SKM-1 (cell line): ENCODE measurements at regions not wholly inside any gene's neighbourhood (a gene's known extent, or its start where the extent isn't known, plus 50 kb on each side); places are given as distances from the start of the nearest gene placed in this dataset.

Experiments used
- DNase-seq: peaks from one replicate; lab custom pipeline; 2025; ENCODE audit not compliant: unreplicated experiment; lab: John Stamatoyannopoulos, UW

DNA sequence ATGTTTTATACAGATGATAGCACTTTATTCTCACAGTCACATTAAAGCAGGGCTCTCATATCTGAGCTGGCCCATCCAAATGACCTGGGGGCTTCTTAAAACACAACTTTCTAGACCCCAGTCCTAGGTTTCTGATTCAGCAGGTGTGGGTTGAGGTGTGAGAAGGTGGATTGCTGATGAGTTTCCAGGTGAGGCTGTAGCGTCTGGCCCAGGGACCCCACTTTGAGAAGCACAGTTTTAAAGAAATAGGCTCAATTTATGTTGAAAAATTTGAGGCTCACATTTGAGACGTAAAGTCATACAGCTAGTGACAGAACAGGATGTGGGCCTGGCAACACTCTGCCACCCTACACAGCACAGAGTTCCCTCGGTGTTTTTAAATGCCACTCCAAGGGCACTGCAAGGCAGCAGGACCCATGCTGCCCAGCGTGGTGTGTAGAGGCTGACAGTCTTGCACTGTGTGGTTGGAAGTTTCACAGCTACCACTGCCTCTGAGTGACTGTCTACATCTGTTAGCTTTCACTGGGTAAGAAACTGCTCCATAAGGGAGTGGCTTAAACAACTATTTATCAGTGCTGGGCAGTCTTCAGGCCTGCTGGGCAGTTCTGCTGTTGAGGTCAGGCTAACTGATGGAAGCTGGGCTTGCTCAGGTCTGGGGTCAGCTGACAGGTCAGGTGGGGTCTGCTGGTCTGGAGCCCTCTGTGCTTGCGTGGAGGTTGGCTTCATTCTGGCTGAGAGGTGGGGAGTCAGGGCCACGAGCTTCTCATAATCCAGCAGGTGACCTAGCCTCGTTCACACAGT, 319.7 kb downstream of the CXCL12 start:
- DNase-seq: no peak

- DNase-seq: no peak
Observed at GRCh38 chr10:44064317-44064716, 320.6 kb downstream of the CXCL12 start.

GRCh38 chr10:44063686-44064085, 321.2 kb downstream of the CXCL12 start:
- no peak for DNase-seq

- no peak for DNase-seq
Observed at GRCh38 chr10:44060719-44061118, 324.2 kb downstream of the CXCL12 start.

- DNase-seq: no peak
Observed at GRCh38 chr10:44060221-44060620, 324.7 kb downstream of the CXCL12 start.

DNA sequence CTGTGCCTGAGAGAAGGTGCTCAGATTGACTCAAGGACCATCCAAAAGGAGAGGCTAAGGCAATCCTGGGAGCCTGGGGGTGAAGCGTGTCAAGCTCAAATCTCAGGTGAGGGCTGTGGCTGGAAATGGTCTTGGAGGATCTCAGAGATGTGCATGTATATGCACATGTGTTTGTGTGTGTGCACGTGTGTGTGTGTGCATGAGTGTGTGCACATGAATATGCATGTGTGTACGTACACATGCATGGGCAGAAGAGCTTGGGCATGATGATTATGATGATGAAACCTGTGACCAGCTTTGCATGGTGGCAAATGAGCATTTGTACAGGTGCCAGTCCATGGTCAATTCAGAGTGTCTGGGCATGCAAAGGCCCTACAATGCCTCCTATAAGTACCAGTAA, 326.6 kb downstream of the CXCL12 start:
- no peak for DNase-seq

- DNase-seq: no peak
Observed at GRCh38 chr10:44056967-44057805, 327.7 kb downstream of the CXCL12 start.

- DNase-seq: no peak
Observed at GRCh38 chr10:44056206-44056605, 328.7 kb downstream of the CXCL12 start.

- no peak for DNase-seq
Observed at GRCh38 chr10:44054046-44054445, 330.9 kb downstream of the CXCL12 start.

DNA sequence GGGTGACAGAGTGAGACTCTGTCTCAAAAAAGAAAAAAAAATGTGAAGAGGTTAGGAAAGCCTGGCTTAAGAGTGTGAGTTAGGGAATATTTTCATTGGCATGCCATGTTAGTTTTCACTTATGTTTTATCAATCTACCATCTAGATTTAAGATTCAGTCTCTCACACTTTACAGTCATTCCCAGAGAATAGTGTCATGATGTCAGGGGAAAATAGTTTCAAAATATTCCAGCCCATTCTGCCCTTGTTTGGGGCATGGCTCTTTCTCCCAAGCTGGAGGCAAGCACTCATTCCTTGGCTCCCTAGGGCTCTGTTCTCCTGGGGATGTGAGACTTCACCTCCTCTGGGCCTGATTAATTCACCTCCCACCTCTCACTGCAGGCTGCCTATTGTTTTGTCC, 331.5 kb downstream of the CXCL12 start:
- no peak for DNase-seq

DNA sequence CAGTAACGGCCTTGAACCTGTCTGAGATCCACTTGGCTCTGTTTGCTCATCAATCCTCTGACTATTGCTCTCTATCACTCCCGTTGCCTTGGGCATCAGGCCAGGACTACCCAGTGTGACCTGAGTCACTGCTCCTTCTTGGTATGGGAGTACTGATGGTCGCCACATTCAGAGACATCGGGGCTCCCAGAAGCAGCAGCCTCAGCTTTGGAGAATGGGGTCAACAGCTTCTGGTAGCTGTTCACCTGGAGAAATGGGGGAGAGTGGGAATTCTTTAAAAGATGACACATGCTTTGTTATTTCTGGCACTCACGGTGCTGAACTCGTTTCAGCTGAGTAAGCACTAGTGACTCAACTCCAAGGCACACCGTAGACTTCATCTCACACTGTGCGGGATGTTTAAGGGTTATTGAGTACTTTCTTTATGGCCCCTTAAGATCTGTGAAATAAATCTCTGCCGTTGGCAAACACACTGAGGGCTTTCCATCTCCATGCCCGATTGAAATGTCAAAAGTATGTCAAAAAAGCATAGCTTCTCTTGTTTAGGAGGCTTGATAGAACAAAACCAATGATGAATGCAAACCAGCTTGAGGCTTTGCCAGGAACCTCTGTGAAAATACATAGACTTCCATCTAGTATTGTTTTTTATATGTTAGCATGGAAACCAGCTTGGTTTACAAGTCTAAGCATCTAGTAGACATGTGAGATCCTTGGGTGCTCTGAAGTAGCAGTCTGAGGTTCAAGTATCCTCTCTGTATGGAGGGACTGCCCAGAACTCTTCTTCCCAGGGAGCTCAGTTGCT, 333.1 kb downstream of the CXCL12 start:
- no peak for DNase-seq

GRCh38 chr10:44051091-44051490, 333.8 kb downstream of the CXCL12 start:
- DNase-seq: no peak

DNA sequence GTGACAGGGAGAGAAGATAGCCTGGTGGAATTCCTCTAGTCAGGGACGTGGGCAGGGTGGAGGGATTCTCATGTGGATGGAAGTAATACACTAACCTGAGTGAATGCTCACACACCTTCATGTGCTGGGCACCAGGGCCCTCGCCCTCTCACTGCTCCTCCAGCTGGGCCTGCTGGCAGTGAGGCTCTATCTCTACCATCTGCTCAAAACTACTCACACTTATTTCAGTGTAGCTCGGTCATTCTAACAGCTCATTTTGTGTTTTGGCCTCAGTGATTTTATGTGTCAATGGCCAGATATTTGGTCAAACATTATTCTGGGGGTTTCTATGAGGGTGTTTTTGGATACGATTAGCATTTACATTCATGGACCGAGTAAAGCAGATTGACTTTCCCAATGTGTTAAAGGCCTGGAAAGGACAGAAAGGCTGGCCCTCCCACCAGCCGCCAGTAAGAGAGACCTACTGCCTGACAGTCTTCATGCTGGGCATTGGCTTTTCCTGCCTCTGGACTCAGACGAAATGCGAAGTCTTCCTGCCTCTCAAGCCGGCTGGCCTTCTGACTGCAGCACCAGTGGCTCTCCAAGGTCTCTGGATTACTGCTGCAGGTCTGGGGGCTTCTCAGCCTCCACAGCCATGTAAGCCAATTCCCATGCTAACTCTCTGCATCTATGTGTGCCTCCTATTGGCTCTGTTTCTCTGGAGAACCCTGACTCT, 335.4 kb downstream of the CXCL12 start:
- no peak for DNase-seq

- no peak for DNase-seq
Observed at GRCh38 chr10:44047361-44047760, 337.5 kb downstream of the CXCL12 start.

DNA sequence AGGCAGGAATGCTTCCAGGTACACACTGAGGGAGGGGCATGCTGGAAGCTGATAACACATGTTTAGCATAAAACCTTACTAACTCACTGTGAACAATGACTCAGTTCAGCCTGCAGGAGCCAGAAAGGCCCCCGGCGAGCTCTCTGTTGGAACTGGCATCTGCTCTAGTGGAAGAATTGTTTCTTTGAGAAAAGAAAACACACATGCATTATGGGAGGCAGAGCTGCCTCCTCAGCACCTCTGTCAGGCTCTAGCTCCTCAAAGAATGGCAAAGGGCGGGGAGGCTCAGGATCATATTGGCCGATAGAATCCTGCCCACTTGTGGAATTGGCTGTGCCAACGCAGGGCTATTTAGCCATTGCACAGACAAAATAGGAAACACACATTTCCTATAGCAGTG, 338.3 kb downstream of the CXCL12 start:
- DNase-seq: no peak

- DNase-seq: no peak
Observed at GRCh38 chr10:44045020-44045419, 339.9 kb downstream of the CXCL12 start.

DNA sequence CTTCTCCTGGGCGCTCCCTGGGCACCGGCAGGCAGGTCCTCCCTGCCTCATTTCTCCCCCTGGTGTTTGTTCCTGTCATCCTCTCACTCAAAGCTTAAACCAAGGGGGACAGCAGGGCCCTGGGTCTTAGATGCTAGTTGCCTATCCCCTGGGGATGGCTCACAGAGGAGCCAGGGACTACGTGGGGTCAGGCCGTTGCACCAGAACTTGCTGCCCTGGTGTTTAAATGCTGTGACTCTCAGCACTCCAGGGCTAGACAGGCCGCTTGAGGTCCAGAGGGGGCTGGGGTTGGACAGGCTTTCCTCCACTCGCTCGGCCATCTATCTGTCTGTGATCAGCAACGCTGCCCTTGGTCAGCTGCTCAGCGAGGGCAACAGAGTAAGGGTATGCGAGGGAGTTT, 340.3 kb downstream of the CXCL12 start:
- DNase-seq: no peak

- DNase-seq: no peak
Observed at GRCh38 chr10:44043646-44044375, 341.1 kb downstream of the CXCL12 start.

DNA sequence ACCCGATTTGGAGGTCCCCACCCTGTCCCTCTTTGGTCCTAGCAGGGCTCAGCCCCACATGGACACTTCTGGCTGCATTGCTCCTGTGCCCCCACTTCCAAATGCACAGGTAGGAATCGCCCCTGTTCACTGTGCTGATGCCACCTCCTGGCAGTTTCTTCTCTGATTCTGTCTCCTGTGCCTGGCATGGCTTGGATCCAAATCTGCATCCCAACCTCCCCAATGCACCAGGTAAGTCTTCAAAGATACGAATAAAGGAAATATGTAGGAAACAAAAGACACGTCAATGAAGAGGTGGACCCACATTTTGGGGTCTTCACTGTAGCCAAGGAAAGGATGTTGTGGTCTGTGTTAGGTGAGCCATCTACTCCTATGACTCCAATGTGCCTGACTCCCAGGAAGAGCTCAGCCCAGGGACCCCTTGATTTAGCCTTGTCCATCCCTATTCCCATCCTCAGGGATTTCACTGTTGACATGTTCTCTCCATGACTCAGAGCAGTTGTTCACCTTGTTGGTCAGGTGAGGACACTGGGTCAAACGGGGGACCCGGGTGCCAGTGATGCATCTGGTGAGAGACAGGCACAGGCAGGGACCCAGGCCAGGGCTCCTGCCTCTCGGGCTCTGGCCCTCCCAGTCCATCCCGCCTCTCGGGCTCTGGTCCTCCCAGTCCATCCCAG, 341.8 kb downstream of the CXCL12 start:
- DNase-seq: no peak
